Stimulated activated CD4-positive, alpha-beta T cell treated with anti-CD3 and anti-CD28 coated beads, Interleukin-15, amount 100 ng/mL, for 24 hours (primary cell): ENCODE measurements at regions not wholly inside any gene's neighbourhood (a gene's known extent, or its start where the extent isn't known, plus 50 kb on each side); places are given as distances from the start of the nearest gene placed in this dataset.

Experiments
- DNase-seq: peaks from one replicate; pipeline ENCODE4 v3.0.0-alpha.2; 2020

DNA sequence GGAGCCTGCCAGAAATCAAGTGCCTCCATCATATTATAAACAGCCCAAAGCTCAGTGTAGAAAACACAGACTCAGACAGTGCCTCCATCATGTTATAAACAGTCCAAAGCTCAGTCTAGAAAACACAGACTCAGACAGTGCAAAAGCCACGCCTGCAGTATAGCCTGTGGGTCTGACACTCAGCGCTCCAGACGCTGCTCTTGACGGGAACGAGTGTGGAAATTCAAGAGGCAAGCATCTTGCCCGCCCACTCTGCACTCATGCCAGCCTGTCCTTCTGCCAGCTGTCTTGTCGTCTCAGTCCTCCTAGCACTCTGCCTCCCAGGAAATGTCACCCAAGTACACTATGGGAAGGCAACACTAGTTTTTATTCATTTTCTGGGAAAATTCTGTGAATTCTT is 274.2 kb upstream of the CDH4 start:
- DNase-seq = no peak

DNA sequence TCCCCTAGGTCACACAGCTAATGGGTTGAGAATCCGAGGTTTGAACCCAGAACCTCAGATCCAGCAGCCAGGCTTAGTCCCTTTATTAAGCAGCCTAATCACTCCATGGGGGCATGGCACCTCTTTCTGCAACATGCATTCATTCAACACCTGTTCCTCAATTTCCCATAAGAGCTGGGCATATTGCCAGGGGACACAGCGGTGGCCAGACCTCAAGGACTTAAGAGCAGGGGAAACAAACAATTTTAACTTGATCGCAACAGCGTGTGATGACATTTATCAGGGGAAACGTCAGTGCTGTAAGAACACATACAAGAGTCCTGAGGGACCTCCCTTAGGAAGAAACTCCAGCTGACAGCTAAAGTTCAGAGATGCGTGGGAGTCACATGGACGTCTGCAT is 267.4 kb upstream of the CDH4 start:
- no peak for DNase-seq

DNA sequence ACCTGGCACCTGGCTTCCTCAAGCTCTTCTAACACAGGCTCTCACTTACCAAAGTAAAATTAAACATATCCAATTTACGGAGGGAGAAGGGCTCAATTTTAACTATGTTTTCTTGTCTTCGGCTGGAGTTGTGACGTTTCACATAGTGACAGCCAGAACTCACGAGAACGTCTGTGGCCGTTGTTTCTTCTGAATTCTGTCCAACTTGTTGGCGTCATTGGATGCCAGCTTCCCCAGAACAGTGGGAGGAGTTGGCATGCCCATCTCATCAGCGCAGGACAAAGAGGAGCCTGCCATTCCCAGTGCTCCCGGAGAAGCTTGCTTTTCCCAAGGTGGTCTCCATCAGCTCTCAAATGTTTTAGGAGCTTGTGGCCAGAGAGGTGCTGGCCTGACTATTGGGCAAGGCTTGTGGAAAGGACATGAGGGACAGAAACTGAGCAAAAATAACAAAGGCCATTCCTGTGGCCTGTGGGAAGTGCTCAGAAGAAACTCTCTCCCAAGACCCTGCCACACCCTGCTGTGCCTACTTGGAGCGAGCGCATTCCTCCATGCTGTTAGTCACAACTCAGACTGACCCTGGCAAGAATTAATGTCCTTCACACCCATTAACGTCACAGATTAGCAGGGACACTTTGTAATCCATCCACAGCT is 265.4 kb upstream of the CDH4 start:
- no peak for DNase-seq

DNA sequence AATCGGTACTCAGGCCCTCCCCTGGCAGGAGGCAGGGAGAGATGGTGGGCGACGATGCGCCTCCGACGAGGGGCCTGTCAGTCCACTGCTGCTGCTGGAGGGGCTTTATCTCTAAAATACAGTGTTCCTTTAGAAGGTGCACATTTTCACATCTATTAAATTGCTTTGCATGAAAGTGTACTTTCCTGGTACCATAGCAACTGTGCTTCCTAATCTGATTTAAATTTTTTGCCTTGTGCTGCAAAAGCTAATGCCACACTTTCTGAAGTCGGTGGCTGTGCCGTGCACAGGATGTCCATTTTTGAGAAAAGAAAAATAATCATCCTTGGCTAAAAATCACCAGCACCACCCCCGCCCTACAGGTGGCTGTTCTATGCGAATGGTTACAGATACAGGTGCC is 262.0 kb upstream of the CDH4 start:
- no peak for DNase-seq

DNA sequence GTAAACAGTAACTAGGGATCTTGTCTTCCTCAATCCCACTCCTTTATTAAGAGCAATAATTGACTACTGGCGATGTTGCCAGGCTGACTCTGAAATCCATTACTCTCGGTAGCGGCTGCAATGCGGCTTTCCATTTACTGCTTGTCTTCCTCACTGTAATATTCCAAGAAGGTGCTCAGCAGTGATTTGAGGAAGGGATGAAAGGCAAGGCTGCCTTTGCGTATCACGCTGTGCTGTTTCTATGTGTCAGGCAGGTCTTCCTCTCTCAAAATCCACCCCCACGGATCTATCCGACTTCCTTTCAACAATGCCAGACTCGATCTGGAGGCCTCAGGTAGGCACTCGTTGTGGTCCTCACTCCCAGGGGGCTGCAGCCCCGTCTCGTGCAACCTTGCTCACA is 261.4 kb upstream of the CDH4 start:
- no peak for DNase-seq

DNA sequence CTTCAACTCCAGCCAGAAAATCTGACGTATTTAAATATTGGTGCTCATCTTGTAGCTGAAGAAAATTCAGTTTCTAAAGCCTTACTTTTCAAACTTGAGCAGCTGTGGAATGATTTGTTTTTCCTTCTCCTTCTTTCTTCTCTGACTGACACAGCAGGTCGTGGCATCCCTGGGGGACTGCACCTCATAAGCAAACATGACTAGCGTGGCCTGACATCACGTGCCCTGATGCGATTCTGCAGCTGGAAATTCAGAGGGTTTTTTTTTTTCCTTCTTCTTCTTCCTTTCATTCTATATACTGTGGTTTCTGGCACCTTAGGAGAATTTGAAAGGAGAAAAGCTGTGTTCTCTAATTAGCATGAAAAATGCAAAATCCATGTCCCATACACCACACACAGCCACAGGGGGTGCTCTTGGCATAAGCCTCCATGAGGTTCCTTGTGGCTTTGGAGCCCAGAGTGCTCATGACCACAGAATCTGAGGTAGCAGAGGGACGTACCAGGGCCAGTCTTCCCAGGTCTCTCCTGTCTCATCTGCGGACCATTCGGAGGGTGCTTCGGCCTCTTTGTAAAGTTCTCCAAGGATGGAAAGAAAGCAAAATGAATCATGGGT is 258.5 kb upstream of the CDH4 start:
- no peak for DNase-seq

DNA sequence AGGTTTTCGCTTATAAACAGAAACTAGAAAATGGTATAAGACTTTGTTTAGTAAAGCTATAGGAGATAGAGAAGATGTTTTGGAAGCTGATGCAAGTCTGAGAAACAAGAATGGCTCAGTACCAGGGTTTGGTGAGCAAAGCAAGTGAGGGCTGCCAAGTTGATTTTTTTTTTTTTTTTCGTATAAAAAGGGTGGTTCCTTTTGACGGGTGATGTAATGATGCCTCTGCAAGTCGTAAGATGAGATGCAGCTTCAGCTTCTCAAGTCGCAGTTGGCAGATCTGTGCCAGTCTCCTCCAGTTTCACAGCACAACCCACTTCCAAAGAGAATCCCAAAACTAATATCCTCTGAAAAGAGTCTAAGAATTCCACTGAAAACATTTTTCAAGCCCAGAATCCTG is 252.8 kb upstream of the CDH4 start:
- DNase-seq = no peak

DNA sequence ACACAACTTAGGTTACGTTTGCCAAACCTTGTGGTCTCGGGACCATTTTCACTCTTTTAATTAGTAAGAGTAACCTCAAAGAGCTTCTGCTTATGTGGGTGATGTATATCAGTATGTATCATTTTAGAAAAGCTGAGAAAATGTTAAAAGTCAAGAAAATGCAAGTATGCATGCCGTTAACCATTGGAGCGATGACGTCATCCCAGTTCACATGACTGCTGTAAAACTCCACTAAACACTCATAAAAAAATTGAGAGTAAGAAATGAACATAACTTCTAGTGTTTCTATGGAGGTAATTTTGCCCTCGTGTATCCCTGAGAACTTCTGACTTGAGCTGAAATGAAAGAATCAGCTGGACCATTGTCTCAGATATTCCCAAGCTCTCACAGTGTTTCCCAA is 250.0 kb upstream of the CDH4 start:
- no peak for DNase-seq

DNA sequence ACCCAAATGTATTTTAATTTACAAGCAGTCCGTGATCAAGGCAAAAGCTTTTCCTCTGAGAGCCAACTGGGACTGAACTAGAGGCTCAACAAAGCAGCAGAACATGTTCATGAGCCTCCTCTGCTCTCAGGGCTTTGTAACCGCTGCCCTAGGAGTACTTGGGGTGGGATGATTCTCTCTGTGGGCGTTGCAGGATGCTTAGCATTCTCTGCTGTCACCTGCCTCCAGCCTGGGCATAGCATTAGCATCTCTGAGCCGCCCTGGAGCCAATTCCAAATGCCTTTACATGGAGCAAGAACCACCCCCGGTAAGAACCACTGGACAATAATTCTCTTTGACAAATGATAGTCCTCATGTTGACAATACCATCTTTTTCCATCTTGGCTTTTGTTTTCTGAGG is 237.6 kb upstream of the CDH4 start:
- DNase-seq = no peak

DNA sequence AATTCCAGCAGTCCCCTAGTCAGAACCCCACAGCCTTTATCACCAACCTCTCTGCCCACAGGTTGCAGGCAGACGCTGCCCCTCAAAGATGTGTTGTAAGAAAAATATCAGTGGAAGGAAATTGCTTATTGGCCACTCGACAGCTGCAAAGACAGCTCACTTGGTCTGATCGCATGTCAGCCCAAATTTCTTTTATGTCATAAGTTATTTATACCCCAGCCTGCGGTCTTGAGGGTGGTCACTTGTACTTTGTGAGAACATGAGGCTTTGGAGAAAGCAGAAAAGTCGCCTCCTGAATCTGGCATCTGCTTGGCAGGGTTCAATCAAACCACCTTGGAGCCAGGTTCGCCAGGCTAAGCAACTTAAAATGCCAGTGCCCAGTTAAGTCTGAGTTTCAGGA is 236.5 kb upstream of the CDH4 start:
- DNase-seq = no peak

DNA sequence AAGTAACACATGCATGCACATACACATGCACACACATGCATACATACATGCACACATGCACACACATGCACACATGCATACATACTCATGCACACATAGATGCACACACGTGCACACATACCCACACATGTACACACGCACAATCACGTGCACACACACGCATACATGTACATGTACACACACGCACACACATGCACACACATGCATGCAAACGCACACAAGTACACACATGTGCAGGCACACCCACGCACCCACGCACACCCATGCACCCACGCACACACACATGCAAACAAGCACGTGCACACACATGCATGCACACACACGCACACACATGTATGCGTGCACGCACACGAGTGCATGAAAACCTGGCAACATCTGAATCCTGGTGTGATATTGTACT is 232.7 kb upstream of the CDH4 start:
- no peak for DNase-seq

DNA sequence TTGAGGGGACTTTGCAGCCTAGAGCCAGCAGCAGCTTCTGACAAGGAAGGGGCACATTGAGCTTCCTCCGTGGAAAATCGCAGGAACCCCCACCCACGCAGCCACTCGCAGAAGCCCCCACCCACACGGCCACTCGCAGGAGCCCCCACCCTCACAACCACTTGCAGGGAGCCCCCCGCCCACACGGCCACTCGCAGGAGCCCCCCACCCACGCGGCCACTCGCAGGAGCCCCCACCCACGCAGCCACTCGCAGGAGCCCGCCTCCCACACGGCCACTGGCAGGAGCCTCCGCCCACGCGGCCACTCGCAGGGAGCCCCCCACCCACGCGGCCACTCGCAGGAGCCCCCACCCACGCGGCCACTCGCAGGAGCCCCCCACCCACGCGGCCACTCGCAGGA is 228.4 kb upstream of the CDH4 start:
- DNase-seq = no peak

DNA sequence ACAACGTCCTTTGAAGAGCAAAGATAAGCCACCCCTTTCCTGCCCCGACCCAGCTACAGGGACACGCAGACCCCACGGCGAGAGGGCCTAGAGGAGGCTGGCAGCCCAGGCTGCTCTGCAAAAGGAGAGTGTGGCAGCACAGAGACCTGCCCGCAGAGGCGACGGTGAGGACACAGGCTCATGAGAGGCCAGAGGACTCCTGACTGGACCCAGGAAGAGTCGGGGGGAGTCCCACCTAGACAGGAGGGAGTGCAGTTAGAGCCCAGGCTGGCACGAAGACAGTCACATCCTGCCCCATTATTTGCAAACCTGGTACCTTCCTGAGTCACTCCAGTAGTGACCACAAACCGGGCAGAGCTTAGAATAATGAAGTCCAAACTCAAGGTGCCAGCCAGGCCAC is 227.7 kb upstream of the CDH4 start:
- DNase-seq = no peak

DNA sequence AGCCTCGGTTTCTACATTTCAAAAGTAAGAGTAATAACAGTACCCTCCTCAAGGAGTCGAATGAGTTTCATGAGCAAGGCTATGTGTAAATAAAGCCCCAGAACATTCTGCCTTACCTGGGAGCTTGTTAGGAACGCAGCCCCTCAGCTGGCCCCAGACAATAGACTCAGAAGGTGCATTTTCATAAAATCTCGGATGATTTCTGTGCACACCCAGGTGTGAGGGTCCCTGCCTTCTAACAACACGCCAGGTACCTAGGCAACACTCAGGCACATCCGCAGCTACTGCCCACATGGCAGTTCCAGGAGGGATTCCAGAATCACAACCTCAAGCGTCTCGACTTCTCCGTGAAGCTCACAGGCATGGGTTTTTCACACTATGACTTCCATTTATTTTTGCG is 226.5 kb upstream of the CDH4 start:
- no peak for DNase-seq

DNA sequence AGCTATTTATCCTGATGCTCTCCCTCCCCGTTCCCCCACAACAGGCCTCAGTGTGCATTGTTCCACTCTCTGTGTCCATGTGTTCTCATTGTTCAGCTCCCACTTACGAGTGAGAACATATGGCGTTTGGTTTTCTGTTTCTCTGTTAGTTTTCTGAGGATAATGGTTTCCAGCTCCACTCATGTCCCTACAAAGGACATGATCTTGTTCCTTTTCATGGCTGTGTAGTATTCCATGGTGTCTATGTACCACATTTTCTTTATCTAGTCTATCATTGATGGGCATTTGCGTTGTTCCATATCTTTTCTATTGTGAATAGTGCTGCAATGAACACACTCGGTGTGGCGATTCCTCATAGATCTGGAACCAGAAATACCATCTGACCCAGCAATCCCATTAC is 225.9 kb upstream of the CDH4 start:
- no peak for DNase-seq

DNA sequence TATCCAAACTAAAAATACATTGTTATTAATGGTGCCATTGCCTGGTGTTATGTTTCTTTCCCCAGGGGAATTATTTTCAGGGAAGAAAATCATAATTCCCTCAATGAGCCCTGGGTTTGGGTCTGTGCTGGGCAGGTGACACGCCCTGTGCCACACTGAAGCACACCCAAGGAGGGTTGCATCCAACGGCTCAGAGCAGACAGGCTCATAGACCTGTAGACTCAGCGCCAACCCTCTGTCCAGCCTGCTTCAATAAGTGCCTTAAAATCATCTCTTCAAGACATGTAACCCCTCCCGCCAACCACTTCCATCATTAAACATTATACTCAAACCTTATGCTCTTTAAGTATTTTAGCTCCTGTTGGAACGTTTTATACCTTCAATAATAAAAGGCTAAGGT is 225.3 kb upstream of the CDH4 start:
- no peak for DNase-seq

DNA sequence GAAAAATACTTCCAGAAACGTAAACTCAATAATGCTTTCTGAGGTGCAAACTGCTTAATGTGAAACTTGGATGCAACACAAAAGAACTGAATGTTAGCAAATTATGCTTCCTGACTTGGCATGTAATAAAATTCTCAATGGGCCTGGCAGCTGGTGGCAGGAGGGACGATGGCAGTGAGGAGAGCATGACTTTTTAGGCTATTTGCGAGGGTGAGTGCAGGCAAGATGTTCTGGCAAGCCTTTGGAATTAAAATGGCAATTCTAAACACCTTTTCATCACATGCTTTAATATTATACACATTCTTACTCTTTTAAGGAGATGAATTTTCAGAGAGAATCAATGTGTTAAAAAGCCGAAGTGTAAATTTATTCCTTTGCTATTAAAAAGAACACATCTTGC is 224.8 kb upstream of the CDH4 start:
- DNase-seq = no peak

DNA sequence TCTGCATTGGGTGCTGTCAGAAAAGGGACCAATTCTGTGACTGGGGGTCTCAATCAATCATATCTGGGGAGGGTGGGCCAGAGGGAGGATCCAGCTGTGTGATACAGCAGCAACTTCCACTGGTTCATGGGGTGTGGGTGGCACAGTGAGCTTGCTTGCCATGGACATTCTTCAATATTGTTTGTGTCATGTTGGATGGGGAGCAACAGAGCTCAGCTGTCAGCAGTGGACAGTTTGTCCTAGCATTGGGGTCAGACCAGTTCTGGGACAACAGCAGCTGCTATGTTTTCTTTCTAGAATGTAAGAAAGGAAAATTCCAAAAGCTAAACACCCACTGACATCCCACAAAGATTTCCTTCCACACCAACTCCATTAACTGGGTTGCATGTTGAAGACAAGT is 221.9 kb upstream of the CDH4 start:
- DNase-seq = no peak

DNA sequence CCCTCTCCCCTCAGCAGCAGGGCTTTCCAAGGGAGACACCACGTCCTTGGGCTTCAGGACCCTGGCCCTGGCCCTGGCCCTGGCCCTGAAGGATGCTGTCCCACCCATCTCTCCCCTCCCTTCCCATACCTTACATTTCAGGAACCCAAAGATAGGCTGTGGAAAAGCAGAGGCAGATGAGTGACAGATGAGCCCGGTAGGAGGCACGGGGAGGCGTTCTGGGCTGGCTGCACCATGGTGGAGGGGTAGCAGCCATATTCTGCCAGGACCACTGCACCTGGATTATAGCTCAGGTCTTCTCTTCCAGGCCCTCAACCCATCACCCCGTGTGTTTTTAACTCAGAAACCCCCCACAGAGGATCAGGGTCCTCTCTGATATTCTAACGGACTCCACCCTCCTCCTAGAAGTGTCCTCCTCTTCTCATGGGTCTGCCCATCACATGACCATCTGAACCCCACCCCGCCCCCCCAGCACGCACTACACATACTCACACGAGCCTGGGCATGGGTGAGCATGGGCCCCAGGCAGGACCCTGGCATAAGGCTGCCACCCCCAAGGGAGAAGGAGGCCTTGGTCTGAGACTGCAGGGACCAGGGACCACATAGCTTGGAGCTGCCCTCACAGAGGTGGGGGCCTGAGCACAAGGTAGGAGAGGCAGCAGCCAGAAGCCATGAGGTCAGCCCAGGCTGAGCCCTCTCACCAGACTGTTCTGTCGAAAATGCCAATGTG is 220.8 kb upstream of the CDH4 start:
- no peak for DNase-seq

DNA sequence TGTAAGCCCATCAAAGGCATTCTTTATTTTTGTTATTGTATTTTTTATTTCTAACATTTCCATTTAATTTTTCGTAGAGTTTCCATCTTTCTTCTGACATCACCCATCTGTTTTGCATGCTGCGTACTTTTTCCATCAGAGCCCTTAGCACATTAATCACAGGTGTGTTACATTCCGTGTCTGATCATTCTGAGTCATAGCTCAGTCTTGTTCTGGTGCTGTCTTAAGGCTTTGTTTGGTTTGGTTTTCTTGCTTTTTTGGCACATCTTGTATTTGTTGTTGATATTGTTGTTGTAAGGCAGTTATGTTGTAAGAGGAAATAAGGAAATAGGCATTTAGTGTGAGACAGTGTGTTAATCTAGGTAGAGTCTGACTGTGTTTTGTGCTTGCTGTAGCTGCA is 214.6 kb upstream of the CDH4 start:
- no peak for DNase-seq

DNA sequence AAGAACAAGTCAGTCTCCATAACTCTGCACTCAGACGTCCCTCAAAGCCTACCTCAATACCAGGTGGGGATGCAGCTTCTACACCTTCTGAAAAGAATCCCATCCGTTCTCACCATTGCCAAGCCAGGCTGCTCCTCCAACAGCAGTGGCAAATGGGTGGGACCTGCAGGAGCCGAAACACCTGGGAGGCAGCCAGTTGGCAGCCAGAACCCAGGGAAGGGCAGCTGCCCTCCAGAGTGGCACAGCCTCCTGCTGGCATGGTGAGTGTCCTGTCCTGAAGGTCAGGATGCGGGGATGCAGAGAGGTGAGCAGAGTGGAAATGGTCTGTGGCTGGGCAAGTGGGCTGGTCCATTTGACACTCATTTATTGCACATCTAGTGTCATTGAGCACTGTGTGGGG is 210.6 kb upstream of the CDH4 start:
- DNase-seq = no peak

DNA sequence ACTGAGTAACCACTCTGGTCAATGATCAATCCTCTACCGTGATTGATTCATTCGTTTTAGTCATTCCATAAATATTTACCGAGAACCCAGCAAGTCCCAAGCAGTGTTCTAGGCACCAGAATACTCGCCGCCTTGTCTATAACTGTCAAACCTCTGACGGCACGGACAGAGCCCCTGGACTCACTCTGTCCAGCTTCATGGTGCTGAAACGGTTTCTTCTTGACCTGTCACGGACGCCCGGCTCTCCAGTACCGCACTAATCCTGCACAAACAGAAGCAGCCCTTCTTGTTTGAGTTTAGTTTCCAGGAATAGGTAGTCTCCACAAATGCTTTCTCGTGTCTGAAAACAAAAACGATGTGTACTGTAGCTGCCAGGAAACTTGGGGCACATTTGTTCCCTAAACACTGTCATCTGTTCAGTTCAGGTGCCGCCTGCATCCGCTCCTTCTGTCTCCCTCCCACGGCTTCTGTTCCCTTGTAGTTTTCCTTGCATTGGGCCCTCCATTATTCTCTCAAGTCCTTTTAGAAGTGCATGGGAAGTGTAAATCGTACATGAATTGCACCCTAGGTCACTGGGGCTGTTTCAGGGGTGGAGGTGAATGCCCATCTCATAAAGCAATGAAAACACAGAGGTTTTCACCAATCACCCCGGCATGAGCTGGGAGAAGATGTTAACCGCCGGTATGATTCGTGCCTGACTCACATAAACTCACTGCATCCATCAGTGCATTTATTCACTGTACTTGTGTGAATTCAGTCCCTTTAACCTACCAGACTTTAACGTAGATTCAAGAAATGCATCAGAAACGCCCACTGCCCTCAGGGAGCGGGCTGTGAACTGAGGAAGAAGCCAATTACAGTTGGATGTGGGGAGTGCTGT is 209.3 kb upstream of the CDH4 start:
- DNase-seq = no peak

DNA sequence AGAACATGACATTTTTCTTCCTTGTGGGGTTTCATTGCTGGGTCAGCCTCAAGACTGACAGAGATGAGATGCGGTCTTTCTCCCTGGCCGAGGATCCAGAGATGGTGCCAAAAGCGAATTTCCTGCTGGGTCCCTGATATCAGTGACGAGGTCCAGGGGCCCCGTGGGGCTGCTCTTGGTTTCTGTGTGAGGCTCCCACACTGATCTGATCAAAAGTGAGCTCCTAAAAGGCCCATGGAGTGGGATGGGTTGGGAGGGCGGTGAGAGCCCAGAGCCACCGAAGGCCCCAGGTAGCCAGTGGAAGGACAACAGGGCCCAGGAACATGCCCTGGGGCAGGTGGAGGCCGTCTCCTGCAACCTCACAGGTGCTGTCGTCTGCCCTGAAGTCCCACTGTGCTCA is 208.4 kb upstream of the CDH4 start:
- DNase-seq = no peak

DNA sequence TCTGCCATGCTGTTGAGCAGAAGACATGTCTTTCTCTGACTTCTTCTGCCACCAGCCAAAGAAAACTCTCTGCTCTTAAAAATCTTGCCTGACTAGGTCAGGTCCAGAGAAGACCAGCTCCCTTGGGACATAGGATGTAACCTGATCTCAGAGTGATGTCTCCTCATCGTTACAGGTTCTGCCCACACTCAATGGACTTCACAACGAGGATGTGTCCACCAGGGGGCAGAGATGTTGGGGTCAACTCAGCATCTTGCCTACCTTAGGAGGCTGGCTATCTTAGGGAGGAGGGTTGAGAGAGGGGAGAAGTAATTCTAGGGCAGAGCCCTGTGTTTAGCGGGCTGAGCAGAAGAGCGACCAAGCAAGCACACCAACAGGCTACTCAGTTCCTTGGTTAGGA is 207.6 kb upstream of the CDH4 start:
- DNase-seq = peak; percentile 10
